ENCODE measurements at regions not wholly inside any gene's neighbourhood (a gene's known extent, or its start where the extent isn't known, plus 50 kb on each side); places are given as distances from the start of the nearest gene placed in this dataset.

DNA sequence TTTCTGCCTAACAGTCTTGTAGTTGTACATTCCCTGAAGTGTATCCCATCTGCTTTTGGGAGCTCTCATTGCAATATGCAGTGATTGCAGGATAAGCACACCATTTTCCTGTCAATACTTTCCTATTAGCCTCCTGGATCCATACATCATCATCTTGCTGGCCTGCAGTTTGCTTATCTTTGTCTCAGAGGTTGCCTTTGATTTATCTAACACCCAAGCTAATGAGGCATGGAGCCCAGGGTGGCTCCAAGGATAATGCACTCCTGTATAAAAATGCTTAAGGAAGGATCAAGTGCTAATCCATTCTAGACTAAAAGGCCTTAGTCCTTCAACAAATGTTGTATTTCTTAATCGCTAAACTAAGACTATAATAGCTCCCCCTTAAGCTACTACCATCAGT lies 161.6 kb upstream of the OBI1 start:
- TF ChIP-seq ZNF660 (tag by site-specific recombination; IDR thresholded peaks at IDR 0.05) (no peak), ZFHX2 (tag by site-specific recombination; conservative IDR thresholded peaks at IDR 0.05) (no peak), ZNF114 (tag by site-specific recombination; IDR thresholded peaks at IDR 0.05) (no peak), ZSCAN23 (tag by site-specific recombination; IDR thresholded peaks at IDR 0.05) (no peak), ZNF2 (tag by site-specific recombination; IDR thresholded peaks at IDR 0.05) (no peak), KLF9 (tag by site-specific recombination; IDR thresholded peaks at IDR 0.05; ENCODE audit: low read depth) (no peak)
- TF ChIP-seq, protein P1, sequence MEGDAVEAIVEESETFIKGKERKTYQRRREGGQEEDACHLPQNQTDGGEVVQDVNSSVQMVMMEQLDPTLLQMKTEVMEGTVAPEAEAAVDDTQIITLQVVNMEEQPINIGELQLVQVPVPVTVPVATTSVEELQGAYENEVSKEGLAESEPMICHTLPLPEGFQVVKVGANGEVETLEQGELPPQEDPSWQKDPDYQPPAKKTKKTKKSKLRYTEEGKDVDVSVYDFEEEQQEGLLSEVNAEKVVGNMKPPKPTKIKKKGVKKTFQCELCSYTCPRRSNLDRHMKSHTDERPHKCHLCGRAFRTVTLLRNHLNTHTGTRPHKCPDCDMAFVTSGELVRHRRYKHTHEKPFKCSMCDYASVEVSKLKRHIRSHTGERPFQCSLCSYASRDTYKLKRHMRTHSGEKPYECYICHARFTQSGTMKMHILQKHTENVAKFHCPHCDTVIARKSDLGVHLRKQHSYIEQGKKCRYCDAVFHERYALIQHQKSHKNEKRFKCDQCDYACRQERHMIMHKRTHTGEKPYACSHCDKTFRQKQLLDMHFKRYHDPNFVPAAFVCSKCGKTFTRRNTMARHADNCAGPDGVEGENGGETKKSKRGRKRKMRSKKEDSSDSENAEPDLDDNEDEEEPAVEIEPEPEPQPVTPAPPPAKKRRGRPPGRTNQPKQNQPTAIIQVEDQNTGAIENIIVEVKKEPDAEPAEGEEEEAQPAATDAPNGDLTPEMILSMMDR (tag by site-specific recombination; IDR thresholded peaks at IDR 0.05): no peak
- TF ChIP-seq, protein P2, sequence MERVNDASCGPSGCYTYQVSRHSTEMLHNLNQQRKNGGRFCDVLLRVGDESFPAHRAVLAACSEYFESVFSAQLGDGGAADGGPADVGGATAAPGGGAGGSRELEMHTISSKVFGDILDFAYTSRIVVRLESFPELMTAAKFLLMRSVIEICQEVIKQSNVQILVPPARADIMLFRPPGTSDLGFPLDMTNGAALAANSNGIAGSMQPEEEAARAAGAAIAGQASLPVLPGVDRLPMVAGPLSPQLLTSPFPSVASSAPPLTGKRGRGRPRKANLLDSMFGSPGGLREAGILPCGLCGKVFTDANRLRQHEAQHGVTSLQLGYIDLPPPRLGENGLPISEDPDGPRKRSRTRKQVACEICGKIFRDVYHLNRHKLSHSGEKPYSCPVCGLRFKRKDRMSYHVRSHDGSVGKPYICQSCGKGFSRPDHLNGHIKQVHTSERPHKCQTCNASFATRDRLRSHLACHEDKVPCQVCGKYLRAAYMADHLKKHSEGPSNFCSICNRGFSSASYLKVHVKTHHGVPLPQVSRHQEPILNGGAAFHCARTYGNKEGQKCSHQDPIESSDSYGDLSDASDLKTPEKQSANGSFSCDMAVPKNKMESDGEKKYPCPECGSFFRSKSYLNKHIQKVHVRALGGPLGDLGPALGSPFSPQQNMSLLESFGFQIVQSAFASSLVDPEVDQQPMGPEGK (tag by site-specific recombination; IDR thresholded peaks at IDR 0.05): no peak
- TF ChIP-seq, protein P3, sequence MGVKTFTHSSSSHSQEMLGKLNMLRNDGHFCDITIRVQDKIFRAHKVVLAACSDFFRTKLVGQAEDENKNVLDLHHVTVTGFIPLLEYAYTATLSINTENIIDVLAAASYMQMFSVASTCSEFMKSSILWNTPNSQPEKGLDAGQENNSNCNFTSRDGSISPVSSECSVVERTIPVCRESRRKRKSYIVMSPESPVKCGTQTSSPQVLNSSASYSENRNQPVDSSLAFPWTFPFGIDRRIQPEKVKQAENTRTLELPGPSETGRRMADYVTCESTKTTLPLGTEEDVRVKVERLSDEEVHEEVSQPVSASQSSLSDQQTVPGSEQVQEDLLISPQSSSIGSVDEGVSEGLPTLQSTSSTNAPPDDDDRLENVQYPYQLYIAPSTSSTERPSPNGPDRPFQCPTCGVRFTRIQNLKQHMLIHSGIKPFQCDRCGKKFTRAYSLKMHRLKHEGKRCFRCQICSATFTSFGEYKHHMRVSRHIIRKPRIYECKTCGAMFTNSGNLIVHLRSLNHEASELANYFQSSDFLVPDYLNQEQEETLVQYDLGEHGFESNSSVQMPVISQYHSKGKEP (tag by site-specific recombination; IDR thresholded peaks at IDR 0.05): no peak
- TF ChIP-seq, protein P4, sequence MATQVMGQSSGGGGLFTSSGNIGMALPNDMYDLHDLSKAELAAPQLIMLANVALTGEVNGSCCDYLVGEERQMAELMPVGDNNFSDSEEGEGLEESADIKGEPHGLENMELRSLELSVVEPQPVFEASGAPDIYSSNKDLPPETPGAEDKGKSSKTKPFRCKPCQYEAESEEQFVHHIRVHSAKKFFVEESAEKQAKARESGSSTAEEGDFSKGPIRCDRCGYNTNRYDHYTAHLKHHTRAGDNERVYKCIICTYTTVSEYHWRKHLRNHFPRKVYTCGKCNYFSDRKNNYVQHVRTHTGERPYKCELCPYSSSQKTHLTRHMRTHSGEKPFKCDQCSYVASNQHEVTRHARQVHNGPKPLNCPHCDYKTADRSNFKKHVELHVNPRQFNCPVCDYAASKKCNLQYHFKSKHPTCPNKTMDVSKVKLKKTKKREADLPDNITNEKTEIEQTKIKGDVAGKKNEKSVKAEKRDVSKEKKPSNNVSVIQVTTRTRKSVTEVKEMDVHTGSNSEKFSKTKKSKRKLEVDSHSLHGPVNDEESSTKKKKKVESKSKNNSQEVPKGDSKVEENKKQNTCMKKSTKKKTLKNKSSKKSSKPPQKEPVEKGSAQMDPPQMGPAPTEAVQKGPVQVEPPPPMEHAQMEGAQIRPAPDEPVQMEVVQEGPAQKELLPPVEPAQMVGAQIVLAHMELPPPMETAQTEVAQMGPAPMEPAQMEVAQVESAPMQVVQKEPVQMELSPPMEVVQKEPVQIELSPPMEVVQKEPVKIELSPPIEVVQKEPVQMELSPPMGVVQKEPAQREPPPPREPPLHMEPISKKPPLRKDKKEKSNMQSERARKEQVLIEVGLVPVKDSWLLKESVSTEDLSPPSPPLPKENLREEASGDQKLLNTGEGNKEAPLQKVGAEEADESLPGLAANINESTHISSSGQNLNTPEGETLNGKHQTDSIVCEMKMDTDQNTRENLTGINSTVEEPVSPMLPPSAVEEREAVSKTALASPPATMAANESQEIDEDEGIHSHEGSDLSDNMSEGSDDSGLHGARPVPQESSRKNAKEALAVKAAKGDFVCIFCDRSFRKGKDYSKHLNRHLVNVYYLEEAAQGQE (tag by site-specific recombination; IDR thresholded peaks at IDR 0.05): no peak
- TF ChIP-seq, protein P5, sequence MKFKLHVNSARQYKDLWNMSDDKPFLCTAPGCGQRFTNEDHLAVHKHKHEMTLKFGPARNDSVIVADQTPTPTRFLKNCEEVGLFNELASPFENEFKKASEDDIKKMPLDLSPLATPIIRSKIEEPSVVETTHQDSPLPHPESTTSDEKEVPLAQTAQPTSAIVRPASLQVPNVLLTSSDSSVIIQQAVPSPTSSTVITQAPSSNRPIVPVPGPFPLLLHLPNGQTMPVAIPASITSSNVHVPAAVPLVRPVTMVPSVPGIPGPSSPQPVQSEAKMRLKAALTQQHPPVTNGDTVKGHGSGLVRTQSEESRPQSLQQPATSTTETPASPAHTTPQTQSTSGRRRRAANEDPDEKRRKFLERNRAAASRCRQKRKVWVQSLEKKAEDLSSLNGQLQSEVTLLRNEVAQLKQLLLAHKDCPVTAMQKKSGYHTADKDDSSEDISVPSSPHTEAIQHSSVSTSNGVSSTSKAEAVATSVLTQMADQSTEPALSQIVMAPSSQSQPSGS (tag by site-specific recombination; IDR thresholded peaks at IDR 0.05; ENCODE audit: low read depth): no peak
